Heart right ventricle (tissue), 16 donors: ENCODE measurements at regions not wholly inside any gene's neighbourhood (a gene's known extent, or its start where the extent isn't known, plus 50 kb on each side); places are given as distances from the start of the nearest gene placed in this dataset.
"Not testable (repeated sequence)": the region's sequence is repeated elsewhere in the genome, so short reads cannot be mapped to it uniquely, and the experiment has no call there.

Experiments
- ATAC-seq, 8 donors: fragments of 200-7000 bp; cut with Tn5 transposase; one replicate each; pipeline ENCODE4 v1.9.1; 2020; ENCODE audit warnings: mild to moderate bottlenecking in 8 of 8, moderate library complexity in 8 of 8, moderate number of reproducible peaks in 1 of 8
- DNase-seq, 2 donors: peaks; one replicate each; pipeline ENCODE4 v3.0.0-alpha.2; 2020
- H3K27ac ChIP-seq, 10 donors: fragments of 200-600 bp; sonication (generic) in 2 of 10; one replicate each; pipeline versions ENCODE4 v1.5.0 to v1.8.0; 2020 to 2022; ENCODE audit warnings: mild to moderate bottlenecking in 3 of 10
- H3K27me3 ChIP-seq, 7 donors: fragments of 200-600 bp; one replicate each; pipeline ENCODE4 v1.8.0; 2021 to 2022; ENCODE audit warnings: mild to moderate bottlenecking in 2 of 7
- H3K36me3 ChIP-seq, 9 donors: fragments of 200-600 bp; sonication (generic) in 1 of 9; one replicate each; pipeline versions ENCODE4 v1.5.0 to v1.8.0; 2020 to 2022; ENCODE audit warnings: mild to moderate bottlenecking in 2 of 9
- H3K4me1 ChIP-seq, 9 donors: fragments of 200-600 bp; sonication (generic) in 1 of 9; one replicate each; pipeline versions ENCODE4 v1.5.0 to v1.8.0; 2020 to 2022; ENCODE audit warnings: mild to moderate bottlenecking in 4 of 9
- H3K4me3 ChIP-seq, 10 donors: fragments of 200-600 bp; sonication (generic) in 2 of 10; one replicate each; pipeline versions ENCODE4 v1.5.0 to v1.8.0; 2020 to 2022; ENCODE audit warnings: mild to moderate bottlenecking in 7 of 10, moderate library complexity in 2 of 10
- H3K9me3 ChIP-seq, 11 donors: fragments of 200-600 bp in 10 of 11; sonication (generic) in 2 of 11; one replicate each; pipeline versions ENCODE4 v1.5.0 to v1.8.0; 2013 to 2022; ENCODE audit warnings: mild to moderate bottlenecking in 2 of 11, control low read depth in 1 of 11, moderate library complexity in 1 of 11
- CTCF ChIP-seq, 9 donors: fragments of 200-600 bp; sonication (generic) in 2 of 9; IDR thresholded peaks; one replicate each; pipeline versions ENCODE4 v1.5.0 to v1.8.0; 2021 to 2022; ENCODE audit warnings: antibody characterized with exemption in 9 of 9, mild to moderate bottlenecking in 5 of 9, moderate library complexity in 1 of 9
- WGBS, 2 donors: extraction: QIAGEN DNeasy Blood & Tissue Kit; methylation state at CpG; one replicate each; pipeline ENCODE4 v1.1.7; 2013; ENCODE audit warnings: inconsistent platforms in 1 of 2; 5-methylcytosine and 5-hydroxymethylcytosine counted together
- intact Hi-C, 10 donors: fragments of 100-400 bp; cut with DNase I; formaldehyde crosslinking; loops; one replicate each; pipeline versions ENCODE4 v1.11.1 to v1.14.2; 2022
- donor health status: Arrhythmogenic right ventricular cardiomyopathy.
- donor health status: ischemic (EF 13 %, LVEDD 7.1; RV severe dilation, severe dysfunction).
- donor health status: healthy with polysubstance abuse.
- donor health status: DM: no; HTN: yes; CAD: no.
- donor health status: DM: no; HTN: no; CAD: no.
- donor health status: ischemic (EF 25% LVEDD 6.9; RV normal size, moderate dysfunction).
- donor health status: ischemic (EF 25% LVEDD 5.7; RV mildly dilated, moderate dysfunction).
- donor health status: healthy.
- donor health status: DM: yes; HTN: yes; CAD: no.
- donor health status: Ischemic cardiomyopathy.
- donor health status: ischemic (EF 35%, LVEDD 5.7; RV mildly dilated, moderate dysfunction).
- donor health status: nonischemic (EF 11% LVEDD 7.7; RV severe dilation, severe dysfunction).
- donor health status: DM: yes; HTN: yes; CAD: no.
- donor health status: PGD.
- donor health status: ischemic (EF 29% LVEDD 5.4; RV normal size, mild dysfunction).
- donor health status: nonischemic (EF 23%, LVEDD 6.1; RV moderate dilation, normal function).

GRCh38 chr12:53869500-53869899 lies 69.1 kb upstream of the HOXC13 start:
- no peak overlapping the region for H3K27ac ChIP-seq
- no peak for ATAC-seq
- H3K27me3 ChIP-seq = peaks cover 0 to 72% (median 58%) of the 10 kb centered on the region in 7 donors
- no peak for TF ChIP-seq CTCF (IDR thresholded peaks at IDR 0.05)
- intact Hi-C loops = no loop called here
- no peaks in the 10 kb centered on the region for H3K9me3 ChIP-seq
- H3K36me3 ChIP-seq = no peaks in the 10 kb centered on the region
- WGBS, 2 donors = 84 to 89% methylated on average over 1 of the region's 1 CpG
- H3K4me1 ChIP-seq = no peaks in the 10 kb centered on the region
- no peak overlapping the region for H3K4me3 ChIP-seq
- no peak for DNase-seq

- H3K4me3 ChIP-seq = no peak overlapping the region
- intact Hi-C loops = no loop called here
Measured at GRCh38 chr12:53870117-53870516, 68.5 kb upstream of the HOXC13 start.

GRCh38 chr12:53871367-53871766 lies 67.3 kb upstream of the HOXC13 start:
- no peak for TF ChIP-seq CTCF (IDR thresholded peaks at IDR 0.05)
- Histone ChIP-seq H3K9me3 (no peaks in the 10 kb centered on the region), H3K4me3 (no peak overlapping the region), H3K27ac (no peak overlapping the region), H3K36me3 (no peaks in the 10 kb centered on the region), H3K27me3 (peaks cover 0 to 67% (median 56%) of the 10 kb centered on the region in 7 donors), H3K4me1 (no peaks in the 10 kb centered on the region)
- no peak for DNase-seq
- ATAC-seq = no peak
- intact Hi-C loops = no loop called here

More at GRCh38 chr12:53870117-53870516, 68.5 kb upstream of the HOXC13 start:
- no peak overlapping the region for H3K27ac ChIP-seq
- H3K27me3 ChIP-seq = peaks cover 0 to 66% (median 53%) of the 10 kb centered on the region in 7 donors
- no peaks in the 10 kb centered on the region for H3K9me3 ChIP-seq
- H3K36me3 ChIP-seq = no peaks in the 10 kb centered on the region
- WGBS, 2 donors = 60 to 66% methylated on average over 4 of the region's 4 CpGs
- DNase-seq (no peak), ATAC-seq (no peak)
- no peaks in the 10 kb centered on the region for H3K4me1 ChIP-seq
- no peak for TF ChIP-seq CTCF (IDR thresholded peaks at IDR 0.05)

GRCh38 chr12:53872367-53872766 lies 66.3 kb upstream of the HOXC13 start:
- no peaks in the 10 kb centered on the region for H3K9me3 ChIP-seq
- H3K27me3 ChIP-seq = peaks cover 0 to 67% (median 49%) of the 10 kb centered on the region in 7 donors
- H3K4me3 ChIP-seq = no peak overlapping the region
- intact Hi-C loops = no loop called here
- H3K4me1 ChIP-seq = no peaks in the 10 kb centered on the region
- WGBS, 2 donors = 60 to 61% methylated on average over 2 of the region's 2 CpGs
- no peaks in the 10 kb centered on the region for H3K36me3 ChIP-seq
- H3K27ac ChIP-seq = no peak overlapping the region
- ATAC-seq = no peak
- TF ChIP-seq CTCF (IDR thresholded peaks at IDR 0.05) = no peak
- DNase-seq = no peak

- ATAC-seq, H3K27ac ChIP-seq, H3K4me3 ChIP-seq, H3K4me1 ChIP-seq, H3K36me3 ChIP-seq, DNase-seq, intact Hi-C loops: not testable (repeated sequence)
- Histone ChIP-seq H3K9me3 (peaks cover 0 to 16% (median 0%) of the 10 kb centered on the region in 11 donors), H3K27me3 (peaks cover 0 to 59% (median 22%) of the 10 kb centered on the region in 7 donors)
- 88 to 90% methylated on average over 3 of the region's 3 CpGs for WGBS, 2 donors
Measured at GRCh38 chr12:53877961-53878360, 60.7 kb upstream of the HOXC13 start.
